Activated B cell treated with CpG ODN at 0.5 μM for 24 hours (primary cell): ENCODE measurements at regions not wholly inside any gene's neighbourhood (a gene's known extent, or its start where the extent isn't known, plus 50 kb on each side); places are given as distances from the start of the nearest gene placed in this dataset.

Source experiments
- ATAC-seq: fragments of 200-7000 bp; cut with Tn5 transposase; one replicate; pipeline ENCODE4 v1.10.0; 2021; ENCODE audit warnings: low read depth, mild to moderate bottlenecking, moderate library complexity
- CTCF ChIA-PET: fragments of 350-600 bp; sonication (Branson Sonifier 250); formaldehyde crosslinking; loops from one replicate; lab custom pipeline; 2021; ENCODE audit warnings: antibody characterized with exemption; lab: Charles Lee
- POLR2A ChIA-PET: fragments of 350-600 bp; sonication (Branson Sonifier 250); formaldehyde crosslinking; loops from one replicate; lab custom pipeline; 2021; ENCODE audit warnings: antibody characterized with exemption; lab: Charles Lee
- DNase-seq: peaks from one replicate; pipeline ENCODE4 v3.0.0; 2022
- H3K27ac Mint-ChIP-seq: one replicate; pipeline ENCODE4 v1.8.0; 2020; ENCODE audit warnings: mixed read lengths
- H3K27me3 Mint-ChIP-seq: one replicate; pipeline ENCODE4 v1.8.0; 2021; ENCODE audit warnings: mixed read lengths
- H3K36me3 Mint-ChIP-seq: one replicate; pipeline ENCODE4 v1.8.0; 2021; ENCODE audit warnings: low read depth, mixed read lengths
- H3K4me1 Mint-ChIP-seq: one replicate; pipeline ENCODE4 v1.8.0; 2021; ENCODE audit warnings: mixed read lengths
- H3K4me3 Mint-ChIP-seq: one replicate; pipeline ENCODE4 v1.8.0; 2020; ENCODE audit warnings: mild to moderate bottlenecking, mixed read lengths
- H3K9me3 Mint-ChIP-seq: one replicate; pipeline ENCODE4 v1.8.0; 2020; ENCODE audit warnings: mixed read lengths
- CTCF ChIP-seq: fragments of 200-600 bp; IDR thresholded peaks from one replicate; pipeline ENCODE4 v1.8.0; 2022; ENCODE audit warnings: antibody characterized with exemption, mild to moderate bottlenecking
- intact Hi-C: fragments of 100-400 bp; cut with micrococcal nuclease; formaldehyde crosslinking; loops from one replicate; pipeline ENCODE4 v1.15.1; 2024

GRCh38 chr9:10704720-10705119 lies 91.9 kb upstream of the PTPRD start:
- H3K36me3 Mint-ChIP-seq = no peaks in the 10 kb centered on the region
- no peak overlapping the region for H3K27ac Mint-ChIP-seq
- ATAC-seq = no peak
- H3K4me3 Mint-ChIP-seq = no peak overlapping the region
- DNase-seq = no peak
- no peaks in the 10 kb centered on the region for H3K27me3 Mint-ChIP-seq
- no peak for TF ChIP-seq CTCF
- ChIA-PET CTCF (no interaction called here), POLR2A (no interaction called here)
- peaks cover 7% of the 10 kb centered on the region for H3K9me3 Mint-ChIP-seq
- no peaks in the 10 kb centered on the region for H3K4me1 Mint-ChIP-seq
- intact Hi-C loops = no loop called here

- POLR2A ChIA-PET = no interaction called here
- H3K9me3 Mint-ChIP-seq = peaks cover 4% of the 10 kb centered on the region
- intact Hi-C loops = no loop called here
- H3K27ac Mint-ChIP-seq = no peak overlapping the region
- CTCF ChIA-PET = no interaction called here
- no peak for ATAC-seq
- H3K4me1 Mint-ChIP-seq = no peaks in the 10 kb centered on the region
- H3K36me3 Mint-ChIP-seq = no peaks in the 10 kb centered on the region
- TF ChIP-seq CTCF = no peak
- no peaks in the 10 kb centered on the region for H3K27me3 Mint-ChIP-seq
- DNase-seq = no peak
- no peak overlapping the region for H3K4me3 Mint-ChIP-seq
These were observed 92.6 kb upstream of the PTPRD start for GRCh38 chr9:10705383-10705782.

GRCh38 chr9:10706788-10707187 lies 94.0 kb upstream of the PTPRD start:
- Mint-ChIP-seq H3K36me3 (no peaks in the 10 kb centered on the region), H3K4me1 (no peaks in the 10 kb centered on the region), H3K27ac (no peak overlapping the region), H3K9me3 (peaks cover 4% of the 10 kb centered on the region), H3K27me3 (no peaks in the 10 kb centered on the region), H3K4me3 (no peak overlapping the region)
- intact Hi-C loops = no loop called here
- ChIA-PET POLR2A (no interaction called here), CTCF (no interaction called here)
- ATAC-seq (no peak), DNase-seq (no peak)
- TF ChIP-seq CTCF = no peak

- H3K4me1 Mint-ChIP-seq = no peaks in the 10 kb centered on the region
- H3K9me3 Mint-ChIP-seq = no peaks in the 10 kb centered on the region
- ATAC-seq = no peak
- no peak for TF ChIP-seq CTCF
- ChIA-PET POLR2A (no interaction called here), CTCF (no interaction called here)
- intact Hi-C loops = no loop called here
- H3K27ac Mint-ChIP-seq = no peak overlapping the region
- H3K4me3 Mint-ChIP-seq = no peak overlapping the region
- no peaks in the 10 kb centered on the region for H3K27me3 Mint-ChIP-seq
- no peaks in the 10 kb centered on the region for H3K36me3 Mint-ChIP-seq
- DNase-seq = no peak
These were observed 108.5 kb upstream of the PTPRD start for GRCh38 chr9:10721301-10721700.

GRCh38 chr9:10729213-10729612 lies 116.4 kb upstream of the PTPRD start:
- TF ChIP-seq CTCF = no peak
- intact Hi-C loops = no loop called here
- Mint-ChIP-seq H3K27ac (no peak overlapping the region), H3K4me1 (no peaks in the 10 kb centered on the region), H3K27me3 (no peaks in the 10 kb centered on the region), H3K9me3 (peaks cover 5% of the 10 kb centered on the region), H3K36me3 (no peaks in the 10 kb centered on the region), H3K4me3 (no peak overlapping the region)
- ChIA-PET POLR2A (no interaction called here), CTCF (no interaction called here)
- DNase-seq (no peak), ATAC-seq (no peak)
